ENCODE measurements at regions not wholly inside any gene's neighbourhood (a gene's known extent, or its start where the extent isn't known, plus 50 kb on each side); places are given as distances from the start of the nearest gene placed in this dataset.
"Not testable (repeated sequence)": the region's sequence is repeated elsewhere in the genome, so short reads cannot be mapped to it uniquely, and the experiment has no call there.

DNA sequence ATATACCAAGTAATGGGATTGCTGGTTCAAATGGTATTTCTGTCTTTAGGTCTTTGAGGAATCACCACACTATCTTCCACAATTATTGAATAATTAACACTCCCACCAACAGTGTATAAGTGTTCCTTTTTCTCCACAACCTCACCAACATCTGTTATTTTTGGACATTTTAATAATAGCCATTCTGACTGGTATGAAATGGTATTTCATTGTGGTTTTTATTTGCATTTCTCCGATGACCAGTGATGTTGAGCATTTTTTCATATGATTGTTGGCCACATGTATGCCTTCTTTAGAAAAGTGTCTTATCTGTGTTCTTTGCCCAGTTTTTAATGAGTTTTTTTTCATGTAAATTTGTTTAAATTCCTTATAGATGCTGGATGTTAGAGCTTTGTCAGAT, 83.4 kb downstream of the RPL10L start:
- not testable (repeated sequence) for TF ChIP-seq POLR2A, EP300, POLR2AphosphoS5 (IDR thresholded peaks at IDR 0.05)
- TF ChIP-seq, protein P1, sequence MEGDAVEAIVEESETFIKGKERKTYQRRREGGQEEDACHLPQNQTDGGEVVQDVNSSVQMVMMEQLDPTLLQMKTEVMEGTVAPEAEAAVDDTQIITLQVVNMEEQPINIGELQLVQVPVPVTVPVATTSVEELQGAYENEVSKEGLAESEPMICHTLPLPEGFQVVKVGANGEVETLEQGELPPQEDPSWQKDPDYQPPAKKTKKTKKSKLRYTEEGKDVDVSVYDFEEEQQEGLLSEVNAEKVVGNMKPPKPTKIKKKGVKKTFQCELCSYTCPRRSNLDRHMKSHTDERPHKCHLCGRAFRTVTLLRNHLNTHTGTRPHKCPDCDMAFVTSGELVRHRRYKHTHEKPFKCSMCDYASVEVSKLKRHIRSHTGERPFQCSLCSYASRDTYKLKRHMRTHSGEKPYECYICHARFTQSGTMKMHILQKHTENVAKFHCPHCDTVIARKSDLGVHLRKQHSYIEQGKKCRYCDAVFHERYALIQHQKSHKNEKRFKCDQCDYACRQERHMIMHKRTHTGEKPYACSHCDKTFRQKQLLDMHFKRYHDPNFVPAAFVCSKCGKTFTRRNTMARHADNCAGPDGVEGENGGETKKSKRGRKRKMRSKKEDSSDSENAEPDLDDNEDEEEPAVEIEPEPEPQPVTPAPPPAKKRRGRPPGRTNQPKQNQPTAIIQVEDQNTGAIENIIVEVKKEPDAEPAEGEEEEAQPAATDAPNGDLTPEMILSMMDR (IDR thresholded peaks at IDR 0.05), result not testable (repeated sequence)

Measured in sigmoid colon (tissue), 4 donors.